H9 (cell line): ENCODE measurements at regions not wholly inside any gene's neighbourhood (a gene's known extent, or its start where the extent isn't known, plus 50 kb on each side); places are given as distances from the start of the nearest gene placed in this dataset.

Experiments used
- DNase-seq: peaks from one replicate; pipeline ENCODE4 v3.0.0-alpha.2; 2017
- H2AFZ ChIP-seq: one replicate; pipeline ENCODE4 v1.6.1; 2013; ENCODE audit warnings: mild to moderate bottlenecking, low read length, control low read depth, moderate library complexity
- H2AK5ac ChIP-seq: 2 replicates; pipeline ENCODE4 v1.6.1; 2013; ENCODE audit warnings: low read length, control low read depth, mixed read lengths; ENCODE audit not compliant: insufficient read length
- H2BK120ac ChIP-seq: one replicate; pipeline ENCODE4 v1.6.1; 2013; ENCODE audit warnings: low read depth, mild to moderate bottlenecking, low read length, control low read depth, inconsistent platforms; ENCODE audit not compliant: poor library complexity, severe bottlenecking
- H2BK12ac ChIP-seq: 2 replicates; pipeline ENCODE4 v1.6.1; 2013; ENCODE audit warnings: low read length, control low read depth, mixed read lengths, low read depth; ENCODE audit not compliant: insufficient read length
- H2BK15ac ChIP-seq: 2 replicates; pipeline ENCODE4 v1.6.1; 2013; ENCODE audit warnings: low read depth, low read length, control low read depth
- H2BK20ac ChIP-seq: one replicate; pipeline ENCODE4 v1.6.1; 2013; ENCODE audit warnings: low read depth, mild to moderate bottlenecking, low read length, control low read depth, inconsistent platforms; ENCODE audit not compliant: poor library complexity, severe bottlenecking
- H2BK5ac ChIP-seq: 2 replicates; pipeline ENCODE4 v1.6.1; 2013; ENCODE audit warnings: low read length, control low read depth, mixed read lengths; ENCODE audit not compliant: insufficient read length
- H3K14ac ChIP-seq: 2 replicates; pipeline ENCODE4 v1.6.1; 2013; ENCODE audit warnings: low read length, control low read depth; ENCODE audit not compliant: insufficient read depth
- H3K18ac ChIP-seq: 2 replicates; pipeline ENCODE4 v1.6.1; 2013; ENCODE audit warnings: low read depth, mild to moderate bottlenecking, mixed read lengths, low read length, control low read depth; ENCODE audit not compliant: insufficient read length
- H3K23ac ChIP-seq: 2 replicates; pipeline ENCODE4 v1.6.1; 2013; ENCODE audit warnings: low read length, control low read depth, mixed read lengths, low read depth; ENCODE audit not compliant: insufficient read length
- H3K23me2 ChIP-seq: 2 replicates; pipeline ENCODE4 v1.6.1; 2013; ENCODE audit warnings: low read depth, mild to moderate bottlenecking, mixed read lengths, low read length, control low read depth; ENCODE audit not compliant: insufficient read length, poor library complexity, severe bottlenecking
- H3K27ac ChIP-seq: 2 replicates; pipeline ENCODE4 v1.5.1; 2013; ENCODE audit warnings: low read length, control low read depth, mixed read lengths, low read depth; ENCODE audit not compliant: insufficient read length
- H3K27me3 ChIP-seq: 2 replicates; pipeline ENCODE4 v1.6.1; 2013; ENCODE audit warnings: low read length, control low read depth, inconsistent platforms; ENCODE audit not compliant: insufficient read depth
- H3K4ac ChIP-seq: 2 replicates; pipeline ENCODE4 v1.6.1; 2013; ENCODE audit warnings: low read depth, mild to moderate bottlenecking, control low read depth, inconsistent platforms, low read length, moderate library complexity
- H3K4me1 ChIP-seq: 2 replicates; pipeline ENCODE4 v1.6.1; 2013; ENCODE audit warnings: low read length, control low read depth, inconsistent platforms; ENCODE audit not compliant: insufficient read depth
- H3K4me2 ChIP-seq: 2 replicates; pipeline ENCODE4 v1.6.1; 2013; ENCODE audit warnings: low read length, control low read depth, mixed read lengths; ENCODE audit not compliant: insufficient read length, insufficient read depth
- H3K56ac ChIP-seq: 2 replicates; pipeline ENCODE4 v1.6.1; 2013; ENCODE audit warnings: low read depth, mild to moderate bottlenecking, mixed read lengths, low read length, control low read depth; ENCODE audit not compliant: insufficient read length
- H3K79me1 ChIP-seq: 2 replicates; pipeline ENCODE4 v1.6.1; 2013; ENCODE audit warnings: low read depth, mild to moderate bottlenecking, moderate library complexity, low read length, control low read depth, inconsistent platforms; ENCODE audit not compliant: insufficient read depth, poor library complexity, severe bottlenecking
- H3K79me2 ChIP-seq: 2 replicates; pipeline ENCODE4 v1.6.1; 2013; ENCODE audit warnings: low read length, control low read depth, inconsistent platforms; ENCODE audit not compliant: insufficient read depth
- H3K9ac ChIP-seq: 2 replicates; pipeline ENCODE4 v1.6.1; 2013; ENCODE audit warnings: low read length, control low read depth, mixed read lengths; ENCODE audit not compliant: insufficient read length; ENCODE audit errors: extremely low read depth
- H3K9me3 ChIP-seq: one replicate; pipeline ENCODE4 v1.6.1; 2013; ENCODE audit warnings: low read depth, low read length, inconsistent platforms; ENCODE audit not compliant: control insufficient read depth
- H3T11ph ChIP-seq: one replicate; pipeline ENCODE4 v1.6.1; 2013; ENCODE audit warnings: mild to moderate bottlenecking, low read length, control low read depth, inconsistent platforms
- H4K20me1 ChIP-seq: one replicate; pipeline ENCODE4 v1.6.1; 2013; ENCODE audit not compliant: control insufficient read depth, insufficient read length, insufficient read depth
- H4K5ac ChIP-seq: 2 replicates; pipeline ENCODE4 v1.6.1; 2013; ENCODE audit warnings: low read depth, mild to moderate bottlenecking, mixed read lengths, low read length, control low read depth; ENCODE audit not compliant: insufficient read length
- H4K8ac ChIP-seq: replicated peaks from 2 replicates; pipeline ENCODE4 v1.6.1; 2013; ENCODE audit warnings: low read length, control low read depth, mixed read lengths, low read depth; ENCODE audit not compliant: insufficient read length
- H4K91ac ChIP-seq: 2 replicates; pipeline ENCODE4 v1.6.1; 2013; ENCODE audit warnings: low read depth, mild to moderate bottlenecking, moderate library complexity, mixed read lengths, low read length, control low read depth; ENCODE audit not compliant: insufficient read length
- H3K27ac Mint-ChIP-seq, 3 experiments: 2 replicates in 2 of 3; 3 replicates in 1 of 3; pipeline ENCODE4 v1.8.0; 2020 to 2021; ENCODE audit warnings: mixed read lengths in 3 of 3, mild to moderate bottlenecking in 1 of 3, moderate library complexity in 1 of 3
- H3K27me3 Mint-ChIP-seq: 2 replicates; pipeline ENCODE4 v1.8.0; 2021; ENCODE audit warnings: low read depth, mild to moderate bottlenecking, moderate library complexity, mixed read lengths
- H3K36me3 Mint-ChIP-seq, 3 experiments: 2 replicates in 2 of 3; 3 replicates in 1 of 3; pipeline ENCODE4 v1.8.0; 2020 to 2021; ENCODE audit warnings: low read depth in 3 of 3, mixed read lengths in 3 of 3; ENCODE audit not compliant: insufficient read depth in 1 of 3
- H3K4me1 Mint-ChIP-seq, 2 experiments: 2 replicates each; pipeline ENCODE4 v1.8.0; 2020; ENCODE audit warnings: mixed read lengths in 2 of 2
- H3K4me3 Mint-ChIP-seq, 2 experiments: 2 replicates in 1 of 2; 3 replicates in 1 of 2; pipeline ENCODE4 v1.8.0; 2020 to 2021; ENCODE audit warnings: mild to moderate bottlenecking in 2 of 2, mixed read lengths in 2 of 2, moderate library complexity in 1 of 2
- H3K9me3 Mint-ChIP-seq, 2 experiments: 2 replicates in 1 of 2; 3 replicates in 1 of 2; pipeline ENCODE4 v1.8.0; 2020; ENCODE audit warnings: mild to moderate bottlenecking in 2 of 2, mixed read lengths in 2 of 2, moderate library complexity in 1 of 2
- WGBS: extraction: QIAGEN DNeasy Blood & Tissue Kit; methylation state at CpG from one replicate; pipeline ENCODE4 v1.1.7; 2013; ENCODE audit warnings: missing lambda C conversion rate, low lambda C conversion rate, mixed read lengths; ENCODE audit not compliant: insufficient read length; ENCODE audit errors: extremely low coverage; 5-methylcytosine and 5-hydroxymethylcytosine counted together
- TF ChIP-seq, protein P1 (sequence below): fragments of 200-600 bp; sonication (generic); conservative IDR thresholded peaks from 3 replicates; pipeline ENCODE4 v1.8.0; 2021; ENCODE audit warnings: antibody characterized with exemption, mild to moderate bottlenecking

DNA sequence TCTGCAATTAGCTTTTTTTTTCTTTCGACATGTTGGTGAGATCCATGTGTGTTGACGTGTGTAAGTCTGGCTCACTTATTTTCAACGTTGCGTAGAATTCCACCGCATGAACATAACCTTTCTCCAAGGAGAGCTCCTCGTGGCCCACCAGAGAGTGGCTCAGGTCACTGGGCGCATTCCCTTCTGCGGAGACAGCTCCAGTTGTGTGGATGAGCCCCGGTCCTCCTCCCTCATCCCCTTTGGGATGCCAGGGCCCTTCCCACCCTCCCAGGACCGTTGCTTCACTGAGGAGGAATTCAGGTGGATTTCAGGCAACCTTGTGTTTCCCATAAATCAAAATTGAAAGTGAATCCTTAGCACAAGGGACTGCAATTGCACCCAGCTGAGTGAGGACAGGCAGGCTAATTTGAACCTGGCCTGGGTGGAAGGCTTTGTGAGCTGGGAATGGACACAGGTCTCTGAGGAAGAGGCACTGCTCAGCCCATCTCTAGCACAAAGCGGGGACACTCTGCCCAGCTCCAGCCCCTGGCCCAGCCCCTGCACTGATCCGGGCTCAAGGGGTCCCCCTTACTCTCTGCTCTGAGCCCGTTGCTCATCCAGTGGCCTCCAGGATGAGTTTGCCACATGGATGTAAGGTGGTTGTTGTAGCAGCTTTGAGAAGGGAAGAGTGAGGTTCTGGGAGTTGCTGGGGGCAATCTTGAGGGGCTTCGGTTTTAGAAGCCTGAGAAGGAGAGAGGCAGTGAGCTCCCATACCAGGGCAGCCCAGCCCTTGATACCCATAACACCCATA lies 57.8 kb upstream of the HAAO start:
- Histone ChIP-seq H3K27ac (no peak overlapping the region), H3K4me1 (no peaks in the 10 kb centered on the region), H3K23me2 (no peaks in the 10 kb centered on the region), H2BK120ac (no peak overlapping the region), H3K27me3 (no peaks in the 10 kb centered on the region), H2BK12ac (no peak overlapping the region), H4K8ac (no peak overlapping the region), H3K79me1 (no peaks in the 10 kb centered on the region), H3K23ac (no peak overlapping the region), H2BK20ac (no peak overlapping the region), H3T11ph (no peak overlapping the region), H3K4ac (no peak overlapping the region), H2AK5ac (no peak overlapping the region), H2BK5ac (no peak overlapping the region), H3K4me2 (no peak overlapping the region), H3K56ac (no peak overlapping the region), H3K18ac (no peak overlapping the region), H3K79me2 (no peaks in the 10 kb centered on the region), H4K5ac (no peak overlapping the region), H2AFZ (no peak overlapping the region), H4K91ac (no peak overlapping the region), H3K14ac (no peak overlapping the region), H3K9ac (no peak overlapping the region), H2BK15ac (no peak overlapping the region), H3K9me3 (no peaks in the 10 kb centered on the region), H4K20me1 (no peaks in the 10 kb centered on the region)
- no CpG with 5 or more reads among the region's 14 CpGs for WGBS
- H3K36me3 Mint-ChIP-seq: no peaks in the 10 kb centered on the region
- no peak overlapping the region for H3K27ac Mint-ChIP-seq
- no peak overlapping the region for H3K4me3 Mint-ChIP-seq
- no peaks in the 10 kb centered on the region for H3K9me3 Mint-ChIP-seq
- TF ChIP-seq, protein P1, sequence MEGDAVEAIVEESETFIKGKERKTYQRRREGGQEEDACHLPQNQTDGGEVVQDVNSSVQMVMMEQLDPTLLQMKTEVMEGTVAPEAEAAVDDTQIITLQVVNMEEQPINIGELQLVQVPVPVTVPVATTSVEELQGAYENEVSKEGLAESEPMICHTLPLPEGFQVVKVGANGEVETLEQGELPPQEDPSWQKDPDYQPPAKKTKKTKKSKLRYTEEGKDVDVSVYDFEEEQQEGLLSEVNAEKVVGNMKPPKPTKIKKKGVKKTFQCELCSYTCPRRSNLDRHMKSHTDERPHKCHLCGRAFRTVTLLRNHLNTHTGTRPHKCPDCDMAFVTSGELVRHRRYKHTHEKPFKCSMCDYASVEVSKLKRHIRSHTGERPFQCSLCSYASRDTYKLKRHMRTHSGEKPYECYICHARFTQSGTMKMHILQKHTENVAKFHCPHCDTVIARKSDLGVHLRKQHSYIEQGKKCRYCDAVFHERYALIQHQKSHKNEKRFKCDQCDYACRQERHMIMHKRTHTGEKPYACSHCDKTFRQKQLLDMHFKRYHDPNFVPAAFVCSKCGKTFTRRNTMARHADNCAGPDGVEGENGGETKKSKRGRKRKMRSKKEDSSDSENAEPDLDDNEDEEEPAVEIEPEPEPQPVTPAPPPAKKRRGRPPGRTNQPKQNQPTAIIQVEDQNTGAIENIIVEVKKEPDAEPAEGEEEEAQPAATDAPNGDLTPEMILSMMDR: no peak
- DNase-seq: no peak
- H3K27me3 Mint-ChIP-seq: no peaks in the 10 kb centered on the region; the same call in 1 of the 2 replicates
- H3K4me1 Mint-ChIP-seq: peaks cover 3 to 13% of the 10 kb centered on the region in 2 experiments; a peak in 3 of 4 replicates
